GM19397 (cell line): ENCODE measurements at regions not wholly inside any gene's neighbourhood (a gene's known extent, or its start where the extent isn't known, plus 50 kb on each side); places are given as distances from the start of the nearest gene placed in this dataset.
A peak's percentile ranks its signal among the peaks of the same experiment; 100 is the strongest.

ENCODE experiments used
- ATAC-seq: cut with Tn5 transposase; IDR thresholded peaks from one replicate; pipeline ENCODE4 v1.9.1; 2021; ENCODE audit warnings: mild to moderate bottlenecking, moderate library complexity; ENCODE audit not compliant: unreplicated experiment

DNA sequence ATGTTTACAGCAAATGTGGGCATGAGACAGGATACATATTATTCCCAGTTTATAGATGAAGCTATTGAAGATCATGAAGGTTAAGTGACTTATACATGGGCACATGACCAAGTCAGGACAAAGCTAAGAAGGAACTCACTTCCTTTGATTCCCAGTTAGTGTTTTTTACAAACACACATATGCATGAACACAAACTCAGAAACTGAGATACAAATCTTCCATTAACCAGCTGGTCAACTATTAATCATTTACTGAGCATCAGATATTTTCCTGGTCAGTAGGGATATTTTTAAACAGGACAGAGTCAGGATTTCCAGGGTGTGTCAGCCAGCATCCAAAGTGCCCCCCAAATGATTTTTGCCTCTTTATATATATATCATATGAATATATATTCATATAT is 222.2 kb downstream of the OGFRL1 start:
- no peak for ATAC-seq

DNA sequence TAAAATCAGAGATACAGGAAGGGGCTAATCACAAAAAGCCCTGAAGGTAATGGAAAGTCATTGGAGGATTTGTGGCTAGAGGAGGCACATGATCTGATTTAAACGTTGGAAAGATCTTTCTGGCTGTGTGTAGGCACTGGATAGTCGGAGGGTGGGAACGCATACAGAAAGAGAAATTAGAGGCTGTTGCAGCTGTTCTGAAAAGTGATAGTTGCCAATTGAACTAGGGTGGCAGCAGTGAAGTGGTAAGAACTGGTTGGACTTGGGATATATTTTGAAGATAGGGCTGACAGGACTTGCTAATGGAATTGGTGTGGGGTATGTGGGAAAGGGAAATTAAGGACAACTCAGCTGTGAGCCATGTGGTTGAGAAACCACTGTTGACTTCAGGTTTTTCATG is 223.6 kb downstream of the OGFRL1 start:
- ATAC-seq, result no peak

DNA sequence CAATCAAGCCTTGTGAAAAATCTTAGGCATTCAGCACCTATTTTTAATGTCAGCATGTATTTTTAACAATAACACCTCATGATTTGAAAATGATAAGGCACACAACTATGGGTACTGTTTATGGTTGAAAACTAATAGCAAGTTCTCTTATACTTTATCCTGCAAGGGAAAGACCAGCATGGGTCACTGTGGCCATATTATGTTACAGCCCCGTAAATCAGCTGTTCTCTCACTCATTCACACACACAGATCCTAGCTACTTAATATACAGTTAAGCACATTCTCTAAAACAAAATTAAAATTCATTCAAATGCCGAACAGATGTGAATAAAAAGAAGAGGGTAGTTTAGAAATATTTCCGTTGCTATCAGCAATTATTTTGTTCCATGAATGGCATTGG is 224.4 kb downstream of the OGFRL1 start:
- no peak for ATAC-seq

DNA sequence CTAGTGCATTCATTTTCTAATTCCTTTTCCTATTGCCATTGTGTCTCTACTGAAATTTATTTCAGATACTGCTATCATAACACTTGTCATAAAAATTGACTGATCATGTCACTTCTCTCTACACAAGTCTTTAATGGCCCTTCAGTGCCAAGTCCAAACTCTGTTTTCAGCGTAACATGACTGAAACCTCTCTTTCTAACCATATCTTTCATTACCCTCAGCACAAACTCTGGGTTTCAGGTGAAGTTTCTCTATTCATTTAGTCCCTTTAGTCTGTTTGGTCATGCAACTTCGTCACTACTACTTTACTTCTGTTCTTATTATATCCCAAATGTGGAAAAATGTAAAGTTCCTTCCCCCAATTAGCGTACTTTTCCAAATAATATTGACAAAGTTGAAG is 234.9 kb downstream of the OGFRL1 start:
- peak; percentile 50 for ATAC-seq

DNA sequence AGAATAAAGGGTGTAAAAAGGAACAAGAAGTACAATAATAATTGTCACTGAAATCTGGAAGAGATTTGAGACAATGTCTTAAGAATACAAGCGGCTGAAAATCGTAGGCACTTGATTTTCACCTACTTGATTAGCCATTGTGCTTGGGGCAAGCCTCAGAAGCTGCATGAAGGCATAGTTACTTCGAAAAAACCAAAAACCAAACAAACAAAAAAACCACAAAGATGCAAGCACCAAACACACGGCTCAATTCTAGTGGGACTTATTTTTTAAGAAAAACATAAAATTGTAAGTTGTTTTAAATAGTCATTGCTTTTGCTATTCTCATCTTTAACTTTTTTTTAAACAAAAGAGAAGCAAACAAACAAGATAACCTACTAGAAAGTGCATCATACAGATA is 235.6 kb downstream of the OGFRL1 start:
- ATAC-seq, result no peak

DNA sequence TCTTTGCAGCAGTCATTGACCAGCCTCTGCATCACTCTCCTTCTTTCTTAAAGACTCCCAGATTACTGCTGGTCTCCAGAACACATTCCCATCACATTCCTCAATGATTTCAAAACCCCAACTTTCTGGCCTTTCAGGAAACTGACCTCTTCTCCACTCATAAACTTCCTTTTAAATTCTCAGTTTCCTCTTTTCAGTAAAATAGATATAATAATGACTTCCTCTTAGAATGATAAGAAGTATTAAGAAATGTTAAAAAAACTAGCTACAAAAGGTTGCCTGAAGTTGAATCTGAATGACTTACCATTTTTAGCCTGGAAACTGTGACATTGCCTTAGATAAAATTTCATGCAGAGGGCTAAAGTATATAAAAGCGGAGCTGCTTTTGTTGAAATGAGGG is 239.3 kb downstream of the OGFRL1 start:
- ATAC-seq, result no peak

DNA sequence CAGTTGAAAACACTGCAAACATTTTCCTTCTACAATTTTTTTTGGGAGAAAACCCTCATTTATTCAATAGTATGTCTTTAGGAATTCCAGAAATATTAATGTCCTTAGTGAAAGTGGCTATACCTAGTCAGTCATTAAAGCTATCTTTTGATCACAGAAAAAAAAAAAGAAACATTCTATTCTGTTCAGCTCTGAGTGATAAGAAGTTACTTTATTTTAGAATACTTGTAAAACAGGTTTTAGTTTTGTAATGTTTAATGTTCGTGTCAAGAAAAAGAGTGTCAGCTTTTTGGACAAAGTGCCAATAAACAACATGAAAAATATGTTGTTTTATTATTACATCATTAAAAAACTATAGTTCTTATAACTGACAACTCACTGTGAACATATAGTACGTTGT is 240.4 kb downstream of the OGFRL1 start:
- no peak for ATAC-seq

DNA sequence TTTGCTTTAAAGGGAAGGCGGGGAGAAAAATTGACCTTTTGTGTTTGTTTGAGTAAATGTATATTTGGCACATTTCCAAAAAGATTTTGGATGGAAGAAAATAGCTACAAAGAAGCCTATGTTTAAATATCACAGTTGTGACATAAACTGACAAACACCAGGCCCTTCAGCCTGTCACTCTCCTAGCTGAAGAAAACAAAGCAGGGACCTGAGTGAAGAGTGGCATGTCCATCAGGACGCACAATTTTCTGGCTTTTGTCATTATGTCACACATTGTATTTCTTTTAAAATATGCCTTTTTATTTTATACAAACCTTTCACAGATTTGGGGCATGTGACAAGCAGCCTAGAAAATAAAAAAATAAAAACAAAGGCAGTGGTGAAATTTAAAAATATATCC is 241.2 kb downstream of the OGFRL1 start:
- no peak for ATAC-seq

DNA sequence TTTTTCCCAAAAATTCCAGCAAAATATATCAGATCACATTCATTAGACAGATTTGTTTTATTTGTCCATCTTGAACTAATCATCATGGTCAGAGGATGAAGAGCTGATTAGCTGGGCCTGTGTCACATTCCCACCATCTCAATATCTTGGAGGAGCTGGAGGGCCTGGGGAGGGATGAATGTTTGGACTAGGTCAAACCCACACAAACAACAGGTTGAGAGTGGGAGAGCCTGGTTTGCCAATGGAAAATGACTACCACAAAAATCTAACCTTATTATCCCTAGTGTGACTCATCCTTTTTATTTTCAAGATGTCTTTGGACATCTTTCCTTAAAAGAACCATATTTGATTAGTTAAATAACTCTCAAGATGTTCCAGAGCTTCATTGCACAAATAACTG is 242.4 kb downstream of the OGFRL1 start:
- no peak for ATAC-seq

DNA sequence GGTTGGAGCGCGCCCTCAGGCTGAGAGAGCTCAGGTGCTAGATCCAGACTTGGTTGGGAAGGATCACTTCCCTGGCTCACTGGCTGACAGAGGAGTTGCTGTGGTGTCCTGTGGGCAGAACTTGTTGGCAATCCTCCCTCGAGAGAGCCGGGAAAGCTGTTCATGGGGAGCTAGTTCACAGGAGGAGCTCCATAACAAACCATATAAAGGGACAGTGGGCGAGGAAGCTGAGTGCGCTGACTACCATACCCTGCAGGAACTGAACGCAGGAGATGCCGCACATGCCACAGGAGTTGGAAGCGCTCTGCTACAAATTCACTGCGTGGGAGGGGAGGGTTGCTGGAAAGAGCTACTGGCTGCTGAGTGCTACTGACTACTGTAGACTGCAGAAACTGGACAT is 243.2 kb downstream of the OGFRL1 start:
- ATAC-seq, result no peak

DNA sequence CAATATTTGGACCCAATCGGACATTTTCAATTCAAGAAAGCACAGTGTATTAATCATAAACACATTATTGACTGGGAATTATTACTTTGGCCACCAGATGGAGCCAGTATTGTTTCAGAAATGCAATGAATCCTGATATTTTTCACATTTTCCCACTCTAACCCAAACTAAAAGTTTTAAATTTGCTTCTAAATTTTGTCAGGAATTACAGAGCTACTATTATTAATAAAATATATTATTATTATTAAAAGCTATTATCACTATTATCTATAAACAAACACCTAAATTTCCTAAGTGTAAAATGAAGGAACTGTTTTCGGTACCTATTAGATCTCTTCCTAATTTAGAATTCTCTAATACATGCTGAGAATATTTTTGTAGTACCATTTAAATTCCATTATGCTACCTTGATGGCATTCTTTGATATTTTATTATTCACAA is 245.3 kb downstream of the OGFRL1 start:
- ATAC-seq, result no peak

DNA sequence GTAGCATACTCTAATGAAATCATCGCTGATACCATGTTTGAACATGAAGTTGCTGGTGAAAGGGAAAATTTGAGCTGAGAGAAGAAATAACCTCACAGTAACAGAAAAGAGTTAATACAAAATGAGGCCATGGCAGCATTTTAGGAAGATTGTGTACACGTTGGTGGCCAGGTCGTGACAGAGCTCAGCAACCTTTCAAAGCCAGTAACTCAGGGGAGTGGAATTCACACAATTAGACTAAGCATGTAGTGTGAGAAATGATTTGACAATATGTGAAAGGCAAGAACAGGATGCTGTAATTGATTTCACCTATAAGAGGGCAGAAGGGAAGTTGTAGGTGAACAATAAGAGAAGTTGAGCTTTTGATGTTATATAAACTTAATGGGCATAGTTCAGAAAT is 246.3 kb downstream of the OGFRL1 start:
- no peak for ATAC-seq

DNA sequence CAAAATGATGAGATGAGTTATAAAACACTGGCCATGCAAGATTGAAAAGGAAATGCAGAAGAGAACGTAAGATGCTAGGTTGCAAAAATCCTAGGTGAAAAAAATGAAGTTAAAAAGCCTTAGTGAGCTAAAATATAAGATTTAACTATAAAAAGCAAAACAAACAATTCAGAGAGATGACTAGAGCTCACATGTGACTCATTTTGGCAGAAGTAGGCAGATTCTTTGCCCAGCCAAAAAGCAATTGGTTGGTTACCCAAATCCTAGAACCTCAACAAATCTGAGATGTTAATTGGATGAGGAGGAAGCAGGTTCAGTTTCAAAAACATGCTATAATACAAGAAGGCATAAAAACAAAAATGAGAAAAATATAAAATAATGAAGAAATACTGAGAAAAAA is 249.1 kb downstream of the OGFRL1 start:
- no peak for ATAC-seq

DNA sequence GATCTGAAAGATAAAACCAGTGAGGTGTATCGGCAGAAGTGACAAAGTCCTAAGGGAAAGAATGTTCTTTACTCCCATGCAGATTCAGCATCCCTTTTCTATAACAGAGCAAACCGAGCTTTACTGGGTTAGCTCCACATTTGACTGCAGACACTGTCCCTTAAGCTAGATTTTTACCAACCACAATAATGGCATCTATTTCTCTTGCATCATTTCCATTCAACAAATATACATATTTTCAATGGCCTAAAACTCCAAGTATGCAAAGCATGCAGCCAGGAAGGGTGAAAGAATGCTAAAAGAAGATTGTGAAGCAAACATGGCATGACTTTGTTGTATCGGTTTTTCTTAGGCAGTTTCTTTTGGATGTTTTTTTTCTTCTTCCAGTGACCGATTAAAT is 255.4 kb downstream of the OGFRL1 start:
- no peak for ATAC-seq

DNA sequence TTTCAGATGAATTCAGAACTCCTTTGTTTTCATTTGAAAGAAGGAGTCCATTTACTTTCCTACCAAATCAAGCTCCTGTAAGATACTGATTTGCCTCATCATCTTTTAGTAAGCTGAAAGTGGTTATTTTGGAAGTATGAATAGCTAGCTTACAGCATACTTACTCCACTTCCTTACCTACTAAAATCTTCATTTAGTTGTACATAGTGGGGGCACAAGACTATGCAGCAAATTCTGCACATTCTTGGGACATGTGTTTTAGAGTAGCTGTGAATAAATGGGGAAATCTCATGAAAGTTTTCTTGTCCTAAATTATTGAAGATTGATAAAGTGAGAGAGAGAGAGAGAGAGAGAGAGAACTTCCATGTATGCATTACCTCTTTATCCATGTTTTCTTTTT is 256.3 kb downstream of the OGFRL1 start:
- ATAC-seq, result no peak

DNA sequence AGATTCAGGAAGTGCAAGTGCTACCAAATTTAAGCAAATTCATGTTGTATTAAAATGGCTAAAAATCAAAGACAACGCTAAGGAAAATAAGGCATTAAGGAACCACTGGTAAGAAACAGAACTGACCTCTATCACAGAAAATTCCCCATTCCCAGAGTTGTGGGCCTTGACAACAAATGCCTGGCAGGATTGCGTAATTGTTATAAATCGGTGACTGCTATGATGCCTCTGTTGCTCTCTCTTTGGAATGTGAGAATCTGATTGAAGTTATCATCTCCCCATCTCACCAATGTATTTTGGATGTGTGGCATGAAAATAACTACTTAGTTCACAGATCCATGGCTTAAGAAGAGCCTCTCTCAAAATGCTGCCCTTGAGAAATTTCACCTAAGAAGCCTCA is 257.3 kb downstream of the OGFRL1 start:
- ATAC-seq, result no peak

DNA sequence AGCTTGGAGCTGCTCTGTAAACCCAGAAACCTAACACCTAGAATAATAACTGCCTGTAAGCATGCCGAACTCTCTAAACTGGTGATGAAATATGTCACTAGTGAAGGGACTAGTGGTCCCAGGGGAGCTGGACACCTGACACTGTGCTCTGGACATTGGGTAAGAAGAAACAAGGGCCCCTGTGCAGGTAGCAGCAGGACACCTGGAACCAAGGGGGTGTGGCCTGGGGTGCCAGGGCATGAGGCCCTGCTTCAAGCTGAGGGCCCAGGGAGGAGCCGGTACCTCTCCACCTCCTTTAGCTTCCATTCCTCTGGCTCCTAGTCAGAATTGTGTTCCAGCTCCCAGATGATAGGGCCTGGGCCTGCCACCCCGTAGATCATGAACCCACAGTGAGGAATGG is 263.2 kb downstream of the OGFRL1 start:
- ATAC-seq, result no peak

DNA sequence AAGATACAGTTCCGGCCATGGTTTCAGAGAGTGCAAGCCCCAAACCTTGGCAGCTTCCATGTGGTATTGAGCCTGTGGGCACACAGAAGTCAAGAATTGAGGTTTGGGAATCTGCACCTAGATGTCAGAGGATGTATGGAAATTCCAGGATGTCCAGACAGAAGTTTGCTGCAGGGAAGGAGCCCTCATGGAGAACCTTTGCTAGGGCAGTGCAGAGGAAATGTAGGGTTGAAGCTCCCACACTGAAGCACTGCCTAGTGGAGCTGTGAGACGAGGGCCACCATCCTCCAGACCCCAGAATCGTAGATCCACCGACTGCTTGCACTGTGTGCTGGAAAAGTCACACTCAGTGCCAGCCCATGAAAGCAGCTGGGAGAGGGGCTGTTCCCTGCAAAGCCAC is 267.5 kb downstream of the OGFRL1 start:
- ATAC-seq, result no peak

DNA sequence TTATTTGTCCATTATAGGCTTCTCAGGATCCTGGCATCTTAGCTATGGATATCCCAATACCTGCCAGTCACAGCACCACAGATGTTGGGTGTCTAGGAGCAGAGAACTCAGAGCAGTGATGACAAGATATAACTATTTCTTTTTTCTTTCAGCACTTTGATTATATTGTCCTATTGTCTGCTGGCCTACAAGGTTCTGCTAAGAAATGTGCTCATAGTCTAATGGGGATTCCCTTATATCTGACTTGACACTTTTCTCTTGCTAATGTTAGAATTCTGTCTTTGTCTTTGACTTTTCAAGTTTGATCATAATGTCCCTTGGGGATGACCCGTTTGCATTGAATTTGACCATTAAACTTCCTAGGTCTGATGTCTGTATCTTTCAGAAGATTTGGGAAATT is 270.4 kb downstream of the OGFRL1 start:
- ATAC-seq, result no peak

DNA sequence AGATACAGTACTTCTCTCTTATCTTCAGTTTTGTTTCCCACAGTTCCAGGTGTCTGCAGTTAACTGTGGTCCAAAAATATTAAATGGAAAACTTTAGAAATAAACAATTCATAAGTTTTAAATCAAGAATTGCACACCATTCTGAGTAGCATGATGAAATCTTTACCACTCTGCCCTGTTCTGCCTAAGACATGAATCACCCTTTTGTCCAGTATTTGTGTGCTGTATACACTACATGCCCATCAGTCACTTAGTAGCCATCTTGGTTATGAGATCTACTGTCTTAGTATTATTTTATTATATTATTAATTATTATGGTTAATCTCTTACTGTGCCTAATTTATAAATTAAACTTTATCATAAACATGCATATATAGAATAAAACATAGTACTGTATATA is 279.0 kb downstream of the OGFRL1 start:
- no peak for ATAC-seq

DNA sequence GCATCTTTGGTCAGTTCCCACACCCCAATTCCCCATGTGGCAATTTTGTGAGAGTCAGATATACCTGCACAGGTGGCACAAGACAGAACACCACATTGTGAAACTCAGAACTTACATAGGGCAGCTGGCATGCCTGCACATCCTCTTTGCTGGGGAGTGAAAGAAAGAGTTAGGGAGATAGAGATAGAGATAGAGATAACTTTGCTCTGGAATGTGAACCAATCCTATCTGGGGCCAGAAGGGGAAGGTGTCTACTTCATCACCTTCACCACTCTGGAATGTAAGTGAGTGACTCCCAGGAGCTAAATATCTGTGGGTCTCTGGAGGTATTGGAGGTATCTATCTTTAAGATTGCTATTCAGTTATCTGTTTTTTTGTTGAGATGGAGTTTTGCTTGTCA is 289.2 kb downstream of the OGFRL1 start:
- ATAC-seq, result no peak

DNA sequence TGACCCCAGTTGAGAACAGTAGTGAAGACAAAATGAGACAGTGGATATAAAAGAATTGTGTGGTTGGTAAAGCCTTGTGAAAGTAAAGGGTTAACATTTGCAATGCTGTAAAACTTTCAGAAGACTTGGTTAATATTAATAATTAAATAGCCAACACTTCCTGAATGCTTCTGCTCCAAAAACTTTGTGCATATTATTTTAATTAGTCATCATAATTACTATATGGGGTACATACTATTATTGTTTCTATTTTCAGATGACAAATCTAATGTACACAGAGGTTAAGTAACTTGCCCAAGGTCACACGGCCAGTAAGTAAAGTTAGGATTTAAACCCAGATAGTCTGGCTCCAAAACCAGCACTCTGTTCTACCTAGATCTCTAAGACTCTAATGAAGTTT is 291.3 kb downstream of the OGFRL1 start:
- ATAC-seq, result no peak

DNA sequence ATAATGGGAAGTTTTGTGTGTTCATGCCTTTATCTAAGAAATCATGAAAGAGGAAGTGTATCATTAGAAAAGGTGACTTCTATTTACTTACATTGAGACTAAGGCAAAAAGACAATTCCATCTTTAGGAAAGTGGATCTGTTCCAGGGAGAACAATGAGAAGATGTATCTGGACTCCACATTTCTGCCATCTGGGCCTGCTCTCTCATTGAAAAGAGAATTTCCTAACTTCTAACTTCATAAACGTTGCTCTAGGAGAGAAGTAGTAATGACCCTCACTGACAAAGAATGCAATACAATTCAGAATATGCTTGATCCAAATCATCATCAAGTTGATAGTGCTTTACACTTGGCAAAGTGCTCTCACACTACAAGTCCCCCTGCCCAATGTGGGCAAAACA is 294.2 kb downstream of the OGFRL1 start:
- ATAC-seq, result no peak
